Liver (tissue), 8 donors: ENCODE measurements at regions not wholly inside any gene's neighbourhood (a gene's known extent, or its start where the extent isn't known, plus 50 kb on each side); places are given as distances from the start of the nearest gene placed in this dataset.

Experiments
- DNase-seq: peaks from one replicate; pipeline ENCODE4 v3.0.0-alpha.2; 2017; ENCODE audit warnings: low spot score
- H3K27ac ChIP-seq, 2 donors: one replicate each; pipeline ENCODE4 v1.7.0; 2013; ENCODE audit warnings: inconsistent platforms in 2 of 2, low read length in 2 of 2, control low read depth in 1 of 2, low read depth in 1 of 2, mild to moderate bottlenecking in 1 of 2
- H3K27me3 ChIP-seq, 4 donors: one replicate each; pipeline versions ENCODE4 v1.6.1 to v1.7.0; 2013; ENCODE audit warnings: low read length in 3 of 4, inconsistent platforms in 1 of 4, mild to moderate bottlenecking in 1 of 4, moderate library complexity in 1 of 4; ENCODE audit not compliant: control insufficient read depth in 4 of 4, insufficient read depth in 4 of 4
- H3K36me3 ChIP-seq, 4 donors: one replicate each; pipeline versions ENCODE4 v1.6.1 to v1.7.0; 2013; ENCODE audit warnings: low read length in 3 of 4, mild to moderate bottlenecking in 3 of 4, low read depth in 1 of 4, moderate library complexity in 1 of 4; ENCODE audit not compliant: control insufficient read depth in 4 of 4, insufficient read depth in 3 of 4
- H3K4me1 ChIP-seq, 4 donors: one replicate each; pipeline versions ENCODE4 v1.6.1 to v1.7.0; 2013; ENCODE audit warnings: low read length in 3 of 4, mild to moderate bottlenecking in 3 of 4, moderate library complexity in 1 of 4; ENCODE audit not compliant: control insufficient read depth in 4 of 4, insufficient read depth in 4 of 4
- H3K4me3 ChIP-seq, 3 donors: one replicate each; pipeline versions ENCODE4 v1.6.1 to v1.7.0; 2013; ENCODE audit warnings: low read length in 3 of 3, control low read depth in 1 of 3, low read depth in 1 of 3, mild to moderate bottlenecking in 1 of 3
- H3K9ac ChIP-seq, 2 donors: one replicate each; pipeline ENCODE4 v1.7.0; 2013; ENCODE audit warnings: low read length in 2 of 2, mild to moderate bottlenecking in 2 of 2, moderate library complexity in 2 of 2, control low read depth in 1 of 2, low read depth in 1 of 2
- H3K9me3 ChIP-seq, 4 donors: one replicate each; pipeline versions ENCODE4 v1.6.1 to v1.7.0; 2013; ENCODE audit warnings: low read length in 3 of 4; ENCODE audit not compliant: control insufficient read depth in 4 of 4
- ATF3 ChIP-seq: IDR thresholded peaks from 2 replicates; pipeline ENCODE4 v1.6.1; 2016; ENCODE audit warnings: antibody characterized with exemption
- CTCF ChIP-seq: fragments of 150-350 bp; IDR thresholded peaks from 2 replicates; pipeline ENCODE4 v1.5.1; 2017; ENCODE audit warnings: improper control_type of control experiment, low read depth, low read length; ENCODE audit not compliant: missing input control
- EGR1 ChIP-seq, 2 donors: IDR thresholded peaks; 2 replicates each; pipeline ENCODE4 v1.6.1; 2016 to 2018; ENCODE audit warnings: antibody characterized with exemption in 2 of 2, low read depth in 2 of 2
- FOXA1 ChIP-seq: IDR thresholded peaks from 2 replicates; pipeline ENCODE4 v1.6.1; 2016; ENCODE audit warnings: antibody characterized with exemption
- FOXA2 ChIP-seq: IDR thresholded peaks from 2 replicates; pipeline ENCODE4 v1.6.1; 2016; ENCODE audit warnings: antibody characterized with exemption
- GABPA ChIP-seq, 2 donors: IDR thresholded peaks in 1 of 2; conservative IDR thresholded peaks in 1 of 2; 2 replicates each; pipeline ENCODE4 v1.6.1; 2016; ENCODE audit warnings: antibody characterized with exemption in 2 of 2, mild to moderate bottlenecking in 1 of 2, moderate library complexity in 1 of 2
- HNF4A ChIP-seq, 2 donors: conservative IDR thresholded peaks; 2 replicates each; pipeline ENCODE4 v1.6.1; 2016; ENCODE audit warnings: antibody characterized with exemption in 2 of 2, mild to moderate bottlenecking in 2 of 2
- HNF4G ChIP-seq: IDR thresholded peaks from 2 replicates; pipeline ENCODE4 v1.6.1; 2016; ENCODE audit warnings: antibody characterized with exemption
- JUND ChIP-seq, 2 donors: IDR thresholded peaks; 2 replicates each; pipeline ENCODE4 v1.6.1; 2016; ENCODE audit warnings: antibody characterized with exemption in 2 of 2
- MAX ChIP-seq: IDR thresholded peaks from 2 replicates; pipeline ENCODE4 v1.6.1; 2016; ENCODE audit warnings: antibody characterized with exemption
- NR2F2 ChIP-seq: IDR thresholded peaks from 2 replicates; pipeline ENCODE4 v1.6.1; 2016; ENCODE audit warnings: antibody characterized with exemption
- RAD21 ChIP-seq, 2 donors: IDR thresholded peaks; 2 replicates each; pipeline ENCODE4 v1.6.1; 2016; ENCODE audit warnings: antibody characterized with exemption in 2 of 2, mild to moderate bottlenecking in 2 of 2
- RXRA ChIP-seq, 2 donors: IDR thresholded peaks; 2 replicates each; pipeline ENCODE4 v1.6.1; 2017 to 2018; ENCODE audit warnings: antibody characterized with exemption in 2 of 2, mild to moderate bottlenecking in 1 of 2
- SP1 ChIP-seq: IDR thresholded peaks from 2 replicates; pipeline ENCODE4 v1.6.1; 2018; ENCODE audit warnings: antibody characterized with exemption, mild to moderate bottlenecking
- TAF1 ChIP-seq: conservative IDR thresholded peaks from 2 replicates; pipeline ENCODE4 v1.6.1; 2016; ENCODE audit warnings: antibody characterized with exemption, mild to moderate bottlenecking
- YY1 ChIP-seq: IDR thresholded peaks from 2 replicates; pipeline ENCODE4 v1.6.1; 2016; ENCODE audit warnings: antibody characterized with exemption, mild to moderate bottlenecking
- WGBS: extraction: QIAGEN DNeasy Blood & Tissue Kit; methylation state at CpG from one replicate; pipeline ENCODE4 v1.1.7; 2013; 5-methylcytosine and 5-hydroxymethylcytosine counted together
- TF ChIP-seq, protein P1 (sequence below): IDR thresholded peaks from 2 replicates; pipeline ENCODE4 v1.6.1; 2016; ENCODE audit warnings: antibody characterized with exemption
- TF ChIP-seq, protein P2 (sequence below): IDR thresholded peaks from 2 replicates; pipeline ENCODE4 v1.6.1; 2016; ENCODE audit warnings: antibody characterized with exemption, mild to moderate bottlenecking
- donor health status: healthy.
- donor health status: healthy.
- donor health status: healthy.
- donor health status: healthy.
- donor health status: healthy.

- TF ChIP-seq ATF3 = no peak
- no peak for TF ChIP-seq RXRA (IDR thresholded peaks at IDR 0.05)
- TF ChIP-seq TAF1 = no peak
- TF ChIP-seq YY1 = no peak
- TF ChIP-seq RAD21 (IDR thresholded peaks at IDR 0.05) = no peak
- TF ChIP-seq FOXA2 = no peak
- TF ChIP-seq EGR1 (IDR thresholded peaks at IDR 0.05; ENCODE audit: low read depth in 2 of 2) = no peak
- no peak for TF ChIP-seq MAX
- TF ChIP-seq, protein P1, sequence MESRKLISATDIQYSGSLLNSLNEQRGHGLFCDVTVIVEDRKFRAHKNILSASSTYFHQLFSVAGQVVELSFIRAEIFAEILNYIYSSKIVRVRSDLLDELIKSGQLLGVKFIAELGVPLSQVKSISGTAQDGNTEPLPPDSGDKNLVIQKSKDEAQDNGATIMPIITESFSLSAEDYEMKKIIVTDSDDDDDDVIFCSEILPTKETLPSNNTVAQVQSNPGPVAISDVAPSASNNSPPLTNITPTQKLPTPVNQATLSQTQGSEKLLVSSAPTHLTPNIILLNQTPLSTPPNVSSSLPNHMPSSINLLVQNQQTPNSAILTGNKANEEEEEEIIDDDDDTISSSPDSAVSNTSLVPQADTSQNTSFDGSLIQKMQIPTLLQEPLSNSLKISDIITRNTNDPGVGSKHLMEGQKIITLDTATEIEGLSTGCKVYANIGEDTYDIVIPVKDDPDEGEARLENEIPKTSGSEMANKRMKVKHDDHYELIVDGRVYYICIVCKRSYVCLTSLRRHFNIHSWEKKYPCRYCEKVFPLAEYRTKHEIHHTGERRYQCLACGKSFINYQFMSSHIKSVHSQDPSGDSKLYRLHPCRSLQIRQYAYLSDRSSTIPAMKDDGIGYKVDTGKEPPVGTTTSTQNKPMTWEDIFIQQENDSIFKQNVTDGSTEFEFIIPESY = no peak
- TF ChIP-seq HNF4G = no peak
- no peak for TF ChIP-seq GABPA (IDR thresholded peaks at IDR 0.05 in 1 of 2, conservative IDR thresholded peaks at IDR 0.05 in 1 of 2)
- no peak for TF ChIP-seq SP1
- no peak for TF ChIP-seq JUND (IDR thresholded peaks at IDR 0.05)
- TF ChIP-seq, protein P2, sequence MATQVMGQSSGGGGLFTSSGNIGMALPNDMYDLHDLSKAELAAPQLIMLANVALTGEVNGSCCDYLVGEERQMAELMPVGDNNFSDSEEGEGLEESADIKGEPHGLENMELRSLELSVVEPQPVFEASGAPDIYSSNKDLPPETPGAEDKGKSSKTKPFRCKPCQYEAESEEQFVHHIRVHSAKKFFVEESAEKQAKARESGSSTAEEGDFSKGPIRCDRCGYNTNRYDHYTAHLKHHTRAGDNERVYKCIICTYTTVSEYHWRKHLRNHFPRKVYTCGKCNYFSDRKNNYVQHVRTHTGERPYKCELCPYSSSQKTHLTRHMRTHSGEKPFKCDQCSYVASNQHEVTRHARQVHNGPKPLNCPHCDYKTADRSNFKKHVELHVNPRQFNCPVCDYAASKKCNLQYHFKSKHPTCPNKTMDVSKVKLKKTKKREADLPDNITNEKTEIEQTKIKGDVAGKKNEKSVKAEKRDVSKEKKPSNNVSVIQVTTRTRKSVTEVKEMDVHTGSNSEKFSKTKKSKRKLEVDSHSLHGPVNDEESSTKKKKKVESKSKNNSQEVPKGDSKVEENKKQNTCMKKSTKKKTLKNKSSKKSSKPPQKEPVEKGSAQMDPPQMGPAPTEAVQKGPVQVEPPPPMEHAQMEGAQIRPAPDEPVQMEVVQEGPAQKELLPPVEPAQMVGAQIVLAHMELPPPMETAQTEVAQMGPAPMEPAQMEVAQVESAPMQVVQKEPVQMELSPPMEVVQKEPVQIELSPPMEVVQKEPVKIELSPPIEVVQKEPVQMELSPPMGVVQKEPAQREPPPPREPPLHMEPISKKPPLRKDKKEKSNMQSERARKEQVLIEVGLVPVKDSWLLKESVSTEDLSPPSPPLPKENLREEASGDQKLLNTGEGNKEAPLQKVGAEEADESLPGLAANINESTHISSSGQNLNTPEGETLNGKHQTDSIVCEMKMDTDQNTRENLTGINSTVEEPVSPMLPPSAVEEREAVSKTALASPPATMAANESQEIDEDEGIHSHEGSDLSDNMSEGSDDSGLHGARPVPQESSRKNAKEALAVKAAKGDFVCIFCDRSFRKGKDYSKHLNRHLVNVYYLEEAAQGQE = no peak
- no peak for TF ChIP-seq HNF4A (conservative IDR thresholded peaks at IDR 0.05)
- no peak for TF ChIP-seq NR2F2
- TF ChIP-seq FOXA1 = no peak
- no peak for TF ChIP-seq CTCF
- Histone ChIP-seq H3K4me3 (no peak overlapping the region), H3K27me3 (no peaks in the 10 kb centered on the region), H3K27ac (no peak overlapping the region), H3K36me3 (no peaks in the 10 kb centered on the region), H3K9me3 (no peaks in the 10 kb centered on the region), H3K4me1 (no peaks in the 10 kb centered on the region), H3K9ac (no peak overlapping the region)
- no peak for DNase-seq
- 66% methylated on average over 2 of the region's 2 CpGs for WGBS
These were observed 555.8 kb upstream of the CDH9 start for GRCh38 chr5:27594141-27594540.

DNA sequence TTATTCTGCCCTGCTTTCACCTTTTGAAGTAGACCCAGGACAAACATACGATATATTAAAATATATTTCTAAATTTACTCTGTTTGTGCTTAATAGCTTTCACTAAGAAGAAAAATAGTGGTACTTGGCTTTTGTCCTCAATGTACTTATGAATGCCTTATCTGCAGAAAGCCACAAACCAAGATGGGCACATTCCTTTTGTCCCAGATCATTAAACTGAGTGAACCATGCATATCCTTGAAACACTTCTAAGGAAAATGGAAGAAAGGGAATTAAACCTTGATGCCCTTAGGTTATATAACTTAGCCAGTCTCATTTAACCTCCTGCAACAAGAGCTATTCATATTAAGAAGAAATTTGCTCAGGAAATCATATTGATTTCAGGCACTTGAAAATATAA is 553.8 kb upstream of the CDH9 start:
- Histone ChIP-seq H3K36me3 (no peaks in the 10 kb centered on the region), H3K4me3 (no peak overlapping the region), H3K27ac (no peak overlapping the region), H3K9ac (no peak overlapping the region), H3K9me3 (no peaks in the 10 kb centered on the region), H3K27me3 (no peaks in the 10 kb centered on the region), H3K4me1 (no peaks in the 10 kb centered on the region)
- no peak for DNase-seq
- WGBS = 82% methylated on average over 1 of the region's 1 CpG
- TF ChIP-seq RXRA (IDR thresholded peaks at IDR 0.05) = no peak
- no peak for TF ChIP-seq SP1
- no peak for TF ChIP-seq MAX
